Middle frontal gyrus (tissue), 1 donor: ENCODE measurements at regions not wholly inside any gene's neighbourhood (a gene's known extent, or its start where the extent isn't known, plus 50 kb on each side); places are given as distances from the start of the nearest gene placed in this dataset.

Experiments used
- DNase-seq: peaks from one replicate; pipeline ENCODE4 v3.0.0-alpha.2; 2015; ENCODE audit warnings: low spot score; ENCODE audit errors: extremely low spot score

DNA sequence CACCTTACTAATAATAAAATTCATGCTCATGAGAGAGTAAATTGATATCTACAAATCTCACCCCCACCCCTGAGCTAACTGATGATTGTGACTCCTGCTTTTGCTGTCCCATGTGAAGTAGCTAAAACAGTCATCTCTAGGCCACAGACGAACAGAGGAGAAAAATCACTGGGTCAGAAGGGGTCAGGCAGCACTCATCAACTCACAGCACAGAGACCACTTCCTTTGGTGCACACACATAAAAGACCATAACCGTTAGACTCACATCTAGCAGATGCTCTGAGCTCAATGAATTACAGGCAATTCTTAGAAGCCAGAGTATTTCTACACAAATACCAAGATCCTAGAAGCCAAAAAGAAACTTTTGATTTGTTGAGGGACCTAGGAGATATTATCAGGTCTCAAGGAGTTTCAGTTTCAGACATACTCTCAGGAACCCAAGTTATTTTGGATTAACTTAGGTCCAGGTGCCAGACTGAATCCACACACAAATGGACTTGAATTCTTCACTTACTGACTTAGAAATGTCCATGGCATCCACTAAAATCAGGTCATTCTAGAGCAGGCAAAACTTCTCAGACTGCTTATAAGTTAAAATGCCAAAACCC lies 65.0 kb upstream of the TES start:
- no peak for DNase-seq

DNA sequence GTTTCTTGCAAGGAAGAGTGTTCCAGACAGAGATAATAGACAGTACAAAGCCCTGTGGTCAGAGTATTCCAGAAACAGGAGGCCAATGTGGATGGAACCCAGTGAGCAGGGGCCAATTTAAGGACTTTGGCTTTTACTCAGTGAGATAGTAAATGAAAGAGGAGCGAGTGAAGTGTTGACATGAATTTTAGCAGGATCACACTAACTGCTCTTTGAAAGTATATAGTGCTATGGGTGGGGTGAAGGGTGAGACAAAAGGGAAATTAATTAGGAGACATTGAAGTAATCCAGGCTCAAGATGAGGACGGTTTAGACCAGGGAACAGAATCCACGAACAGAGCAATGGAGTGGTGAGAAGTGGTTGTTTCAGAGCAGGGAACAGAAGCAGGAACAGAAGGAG lies 62.2 kb upstream of the TES start:
- DNase-seq, result no peak

DNA sequence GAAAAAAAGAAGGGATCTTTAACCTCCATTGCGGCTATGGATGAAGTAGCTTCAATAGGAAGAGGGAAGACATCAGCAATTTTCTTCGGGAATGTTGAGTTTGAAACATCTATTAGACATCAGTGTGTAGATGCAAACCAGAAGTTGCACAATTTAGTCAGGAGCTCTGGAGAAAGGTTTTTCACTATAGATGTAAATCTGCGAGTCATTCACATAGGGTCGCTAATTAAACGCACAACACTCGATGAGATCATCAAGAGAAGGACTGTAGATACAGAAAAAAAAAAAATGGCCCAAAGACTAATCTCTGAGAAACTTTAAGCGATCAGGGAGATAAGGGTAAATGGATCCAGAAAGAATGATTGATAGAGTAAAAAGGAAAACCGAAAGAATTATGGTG lies 61.7 kb upstream of the TES start:
- no peak for DNase-seq

DNA sequence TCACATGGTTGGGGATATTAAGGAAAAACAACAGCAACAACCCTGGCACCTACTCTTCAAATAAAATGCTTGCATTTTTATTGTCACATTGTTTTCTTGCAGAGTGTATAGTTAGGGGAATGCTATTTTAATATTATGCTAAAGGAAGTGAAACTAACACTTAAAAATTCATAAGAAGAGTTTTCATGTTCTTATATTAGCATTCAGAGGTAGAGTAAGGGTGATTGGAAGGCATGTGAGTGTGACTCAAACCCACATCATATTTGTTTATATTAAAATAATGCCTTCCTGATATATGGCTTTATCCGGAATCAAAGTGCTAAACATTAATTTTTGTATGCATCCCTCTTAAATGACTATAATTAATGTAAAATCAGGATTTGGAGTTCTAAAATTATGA lies 59.8 kb upstream of the TES start:
- no peak for DNase-seq

DNA sequence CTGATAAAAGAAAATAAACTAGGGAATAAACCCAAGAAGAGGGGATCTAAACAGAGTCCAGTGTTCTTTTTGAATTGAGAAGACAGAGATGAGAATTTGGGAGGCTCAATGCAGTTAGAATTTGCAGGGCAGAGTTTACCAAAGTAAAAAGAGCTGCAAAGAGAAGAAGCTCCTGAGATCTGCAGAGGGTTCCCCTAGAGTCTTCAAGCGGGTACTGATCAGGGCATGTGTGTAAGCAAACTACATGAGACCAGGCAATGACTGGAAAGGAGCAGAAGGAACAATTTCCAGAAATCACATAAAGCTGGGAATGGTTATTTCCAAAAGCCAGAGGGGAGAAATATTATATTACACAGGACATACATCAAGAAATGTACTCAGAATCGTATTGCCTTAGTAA lies 58.1 kb upstream of the TES start:
- no peak for DNase-seq

DNA sequence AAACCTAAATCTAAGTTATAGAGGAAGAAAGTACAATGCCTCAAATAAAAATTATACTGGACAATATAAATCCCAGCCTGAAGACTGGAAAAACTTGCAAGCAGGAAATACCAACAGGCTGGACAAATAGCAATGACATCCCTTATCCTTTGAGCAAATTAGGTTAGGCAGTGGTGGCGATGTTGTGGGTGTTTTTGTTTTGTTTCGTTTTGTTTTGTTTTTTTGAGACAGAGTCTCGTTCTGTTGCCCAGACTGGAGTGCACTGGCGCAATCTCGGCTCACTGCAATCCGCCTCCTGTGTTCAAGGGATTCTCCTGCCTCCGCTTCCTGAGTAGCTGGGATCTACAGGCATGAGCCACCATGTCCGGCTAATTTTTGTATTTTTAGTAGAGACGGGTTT lies 57.3 kb upstream of the TES start:
- DNase-seq, result no peak

DNA sequence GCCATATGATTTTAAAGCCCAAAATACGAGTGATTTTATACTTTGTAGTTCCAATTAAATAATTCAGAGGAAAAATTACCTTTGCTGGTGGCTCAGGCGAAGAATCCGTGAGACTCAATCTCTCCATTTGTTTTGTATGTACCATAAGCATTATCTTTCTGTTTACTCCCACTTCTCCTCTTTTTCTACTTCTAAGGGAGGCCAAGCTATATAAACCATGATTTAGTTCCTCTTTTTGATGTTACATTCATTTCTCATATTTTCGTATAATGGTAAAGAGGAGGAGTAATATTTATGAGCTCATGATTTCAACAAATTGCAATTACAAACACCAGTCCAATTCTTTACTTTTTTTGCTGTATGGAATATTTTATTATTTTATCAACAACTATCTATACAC lies 50.6 kb upstream of the TES start:
- no peak for DNase-seq
